PC-9 (cell line): ENCODE measurements at regions not wholly inside any gene's neighbourhood (a gene's known extent, or its start where the extent isn't known, plus 50 kb on each side); places are given as distances from the start of the nearest gene placed in this dataset.
A peak's percentile ranks its signal among the peaks of the same experiment; 100 is the strongest.

Source experiments
- BruUV-seq: library from RNA; stranded (reverse); fragments of 400-500 nt; replicated peaks from 2 replicates; lab custom pipeline; 2021; lab: Mats Ljungman, UMichigan
- CTCF ChIA-PET: fragments of 300-600 bp; sonication (Branson Sonifier 250); formaldehyde crosslinking; loops from one replicate; lab custom pipeline; 2022; ENCODE audit warnings: antibody characterized with exemption; lab: Charles Lee
- POLR2A ChIA-PET: fragments of 300-600 bp; sonication (Branson Sonifier 250); formaldehyde crosslinking; loops from one replicate; lab custom pipeline; 2022; ENCODE audit warnings: antibody characterized with exemption; ENCODE audit not compliant: unreplicated experiment; lab: Charles Lee
- DNase-seq, 2 experiments: peaks; one replicate each; pipeline versions ENCODE4 v3.0.0 to v3.0.0-alpha.2; 2015 to 2022; ENCODE audit warnings: mixed read lengths in 1 of 2
- H2AFZ ChIP-seq: fragments of 200-600 bp; sonication (generic); 2 replicates; pipeline ENCODE4 v1.8.1; 2017; ENCODE audit warnings: antibody characterized with exemption
- H3F3A ChIP-seq: fragments of 200-600 bp; sonication (generic); 2 replicates; pipeline ENCODE4 v1.8.1; 2017; ENCODE audit warnings: antibody characterized with exemption, mild to moderate bottlenecking, low read depth; ENCODE audit not compliant: insufficient read depth
- H3K27ac ChIP-seq: fragments of 200-600 bp; sonication (generic); 2 replicates; pipeline ENCODE4 v1.6.1; 2016; ENCODE audit warnings: mixed run types
- H3K27me3 ChIP-seq: fragments of 200-600 bp; sonication (generic); 2 replicates; pipeline ENCODE4 v1.6.1; 2016; ENCODE audit warnings: low read depth, mixed run types; ENCODE audit not compliant: insufficient read depth
- H3K36me3 ChIP-seq: fragments of 200-600 bp; sonication (generic); 2 replicates; pipeline ENCODE4 v1.6.1; 2016; ENCODE audit warnings: low read depth, mixed run types
- H3K4me1 ChIP-seq: fragments of 200-600 bp; sonication (generic); replicated peaks from 2 replicates; pipeline ENCODE4 v1.6.1; 2016; ENCODE audit warnings: mixed run types; ENCODE audit not compliant: insufficient read depth
- H3K4me2 ChIP-seq: fragments of 200-600 bp; sonication (generic); 2 replicates; pipeline ENCODE4 v1.6.1; 2017; ENCODE audit warnings: mixed run types
- H3K4me3 ChIP-seq: fragments of 200-600 bp; sonication (generic); 2 replicates; pipeline ENCODE4 v1.6.1; 2016; ENCODE audit warnings: mixed run types
- H3K79me2 ChIP-seq: fragments of 200-600 bp; sonication (generic); 2 replicates; pipeline ENCODE4 v1.6.1; 2017; ENCODE audit warnings: low read depth, mixed run types
- H3K9me2 ChIP-seq: fragments of 200-600 bp; sonication (generic); 2 replicates; pipeline ENCODE4 v1.8.1; 2017; ENCODE audit warnings: mild to moderate bottlenecking; ENCODE audit not compliant: insufficient read depth
- H3K9me3 ChIP-seq: fragments of 200-600 bp; sonication (generic); 2 replicates; pipeline ENCODE4 v1.8.1; 2016; ENCODE audit warnings: low read depth; ENCODE audit not compliant: insufficient read depth
- H4K20me1 ChIP-seq: fragments of 200-600 bp; sonication (generic); 2 replicates; pipeline ENCODE4 v1.8.1; 2017; ENCODE audit not compliant: insufficient read depth
- EZH2 ChIP-seq: fragments of 200-600 bp; sonication (generic); IDR thresholded peaks from 2 replicates; pipeline ENCODE4 v1.8.0; 2017; ENCODE audit warnings: antibody characterized with exemption, low read depth
- intact Hi-C: fragments of 100-400 bp; cut with micrococcal nuclease; formaldehyde crosslinking; loops from one replicate; pipeline ENCODE4 v1.10.0; 2022; ENCODE audit not compliant: unreplicated experiment
- TF ChIP-seq, protein P1 (sequence below): fragments of 200-600 bp; sonication (generic); conservative IDR thresholded peaks from 2 replicates; pipeline ENCODE4 v1.6.1; 2017; ENCODE audit warnings: mixed run types, antibody characterized with exemption, mild to moderate bottlenecking, moderate library complexity

DNA sequence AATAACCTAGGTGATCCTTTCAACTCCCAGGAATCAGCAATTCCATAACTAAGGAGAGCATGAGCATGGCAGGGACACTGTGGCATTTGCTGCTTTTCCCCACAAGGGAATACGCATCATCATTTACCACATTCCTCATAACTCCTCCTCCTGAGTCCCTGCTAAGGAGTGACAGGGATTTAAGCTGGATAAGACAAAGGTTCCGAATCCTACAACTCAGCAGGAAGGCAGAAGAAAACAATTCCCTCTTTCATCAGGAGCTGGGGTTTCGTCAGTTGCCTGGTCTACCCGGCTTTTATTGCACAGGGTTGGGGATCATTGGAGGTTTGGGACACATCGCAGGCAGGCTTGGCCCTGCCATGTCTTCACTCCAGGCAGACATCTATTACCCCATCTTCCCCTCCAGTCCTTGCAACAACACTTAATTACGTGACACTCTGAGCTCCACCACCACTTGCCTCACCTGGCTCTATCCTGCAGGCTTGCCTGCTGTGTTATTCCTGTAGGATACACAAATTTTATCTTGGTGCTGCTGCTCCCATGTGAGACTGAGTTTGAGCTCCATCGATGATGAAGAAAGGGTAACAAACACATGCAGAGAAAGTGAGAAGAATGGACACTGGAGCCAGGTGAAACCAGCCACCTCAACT lies 563.0 kb upstream of the KLF4 start:
- no peak overlapping the region for H3K27ac ChIP-seq
- no peaks in the 10 kb centered on the region for H3K9me3 ChIP-seq
- CTCF ChIA-PET = interaction anchor here (1.1 kb wide), 1 partner anchor 220 kb away, joined by 3 read pairs; no protein-coding TSS in a partner anchor
- H3K4me1 ChIP-seq = peaks cover 53% of the 10 kb centered on the region
- H3K27me3 ChIP-seq = no peaks in the 10 kb centered on the region
- intact Hi-C loops = loop anchor here (5.0 to 10.0 kb wide), 2 partner anchors 132 to 500 kb away; no protein-coding TSS in a partner anchor
- no peak overlapping the region for H3K4me2 ChIP-seq
- no peaks in the 10 kb centered on the region for H3K36me3 ChIP-seq
- no TSS peak for BruUV-seq
- no peak overlapping the region for H2AFZ ChIP-seq
- no peak for DNase-seq
- H3F3A ChIP-seq = peaks cover 41% of the 10 kb centered on the region
- H3K79me2 ChIP-seq = no peaks in the 10 kb centered on the region
- POLR2A ChIA-PET = no interaction called here
- TF ChIP-seq EZH2 = no peak
- TF ChIP-seq, protein P1, sequence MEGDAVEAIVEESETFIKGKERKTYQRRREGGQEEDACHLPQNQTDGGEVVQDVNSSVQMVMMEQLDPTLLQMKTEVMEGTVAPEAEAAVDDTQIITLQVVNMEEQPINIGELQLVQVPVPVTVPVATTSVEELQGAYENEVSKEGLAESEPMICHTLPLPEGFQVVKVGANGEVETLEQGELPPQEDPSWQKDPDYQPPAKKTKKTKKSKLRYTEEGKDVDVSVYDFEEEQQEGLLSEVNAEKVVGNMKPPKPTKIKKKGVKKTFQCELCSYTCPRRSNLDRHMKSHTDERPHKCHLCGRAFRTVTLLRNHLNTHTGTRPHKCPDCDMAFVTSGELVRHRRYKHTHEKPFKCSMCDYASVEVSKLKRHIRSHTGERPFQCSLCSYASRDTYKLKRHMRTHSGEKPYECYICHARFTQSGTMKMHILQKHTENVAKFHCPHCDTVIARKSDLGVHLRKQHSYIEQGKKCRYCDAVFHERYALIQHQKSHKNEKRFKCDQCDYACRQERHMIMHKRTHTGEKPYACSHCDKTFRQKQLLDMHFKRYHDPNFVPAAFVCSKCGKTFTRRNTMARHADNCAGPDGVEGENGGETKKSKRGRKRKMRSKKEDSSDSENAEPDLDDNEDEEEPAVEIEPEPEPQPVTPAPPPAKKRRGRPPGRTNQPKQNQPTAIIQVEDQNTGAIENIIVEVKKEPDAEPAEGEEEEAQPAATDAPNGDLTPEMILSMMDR = no peak
- H3K9me2 ChIP-seq = no peaks in the 10 kb centered on the region
- no peak overlapping the region for H3K4me3 ChIP-seq
- no peaks in the 10 kb centered on the region for H4K20me1 ChIP-seq

DNA sequence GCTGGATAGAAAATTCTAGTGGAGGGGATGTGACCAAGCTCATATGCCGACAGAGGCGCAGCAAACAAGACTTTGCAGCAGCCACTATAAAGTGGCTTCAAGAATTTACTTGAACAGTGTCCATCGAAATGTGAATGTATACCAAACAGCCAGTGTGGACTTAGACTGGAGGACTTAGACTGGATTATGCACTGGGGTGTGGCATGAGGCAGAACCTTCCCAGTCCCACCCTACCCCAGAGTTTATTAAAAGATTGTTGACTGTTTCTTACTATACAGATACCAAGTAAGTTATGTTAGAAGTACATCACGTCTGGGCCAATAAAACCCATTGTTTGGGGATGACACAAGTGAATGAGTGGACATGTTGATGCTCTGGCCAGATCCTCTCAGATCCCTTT lies 561.3 kb upstream of the KLF4 start:
- BruUV-seq = no TSS peak
- Histone ChIP-seq H3K4me1 (peaks cover 37% of the 10 kb centered on the region), H3K9me2 (no peaks in the 10 kb centered on the region), H3K27me3 (no peaks in the 10 kb centered on the region), H3K36me3 (no peaks in the 10 kb centered on the region), H3K79me2 (no peaks in the 10 kb centered on the region), H3K4me3 (no peak overlapping the region), H3K9me3 (no peaks in the 10 kb centered on the region), H2AFZ (no peak overlapping the region), H4K20me1 (no peaks in the 10 kb centered on the region), H3K27ac (no peak overlapping the region), H3K4me2 (no peak overlapping the region), H3F3A (peaks cover 25% of the 10 kb centered on the region)
- POLR2A ChIA-PET = no interaction called here
- DNase-seq = no peak
- CTCF ChIA-PET = no interaction called here
- no peak for TF ChIP-seq EZH2
- TF ChIP-seq, protein P1 = no peak
- intact Hi-C loops = loop anchor here (5.0 to 10.0 kb wide), 2 partner anchors 134 to 501 kb away; no protein-coding TSS in a partner anchor

DNA sequence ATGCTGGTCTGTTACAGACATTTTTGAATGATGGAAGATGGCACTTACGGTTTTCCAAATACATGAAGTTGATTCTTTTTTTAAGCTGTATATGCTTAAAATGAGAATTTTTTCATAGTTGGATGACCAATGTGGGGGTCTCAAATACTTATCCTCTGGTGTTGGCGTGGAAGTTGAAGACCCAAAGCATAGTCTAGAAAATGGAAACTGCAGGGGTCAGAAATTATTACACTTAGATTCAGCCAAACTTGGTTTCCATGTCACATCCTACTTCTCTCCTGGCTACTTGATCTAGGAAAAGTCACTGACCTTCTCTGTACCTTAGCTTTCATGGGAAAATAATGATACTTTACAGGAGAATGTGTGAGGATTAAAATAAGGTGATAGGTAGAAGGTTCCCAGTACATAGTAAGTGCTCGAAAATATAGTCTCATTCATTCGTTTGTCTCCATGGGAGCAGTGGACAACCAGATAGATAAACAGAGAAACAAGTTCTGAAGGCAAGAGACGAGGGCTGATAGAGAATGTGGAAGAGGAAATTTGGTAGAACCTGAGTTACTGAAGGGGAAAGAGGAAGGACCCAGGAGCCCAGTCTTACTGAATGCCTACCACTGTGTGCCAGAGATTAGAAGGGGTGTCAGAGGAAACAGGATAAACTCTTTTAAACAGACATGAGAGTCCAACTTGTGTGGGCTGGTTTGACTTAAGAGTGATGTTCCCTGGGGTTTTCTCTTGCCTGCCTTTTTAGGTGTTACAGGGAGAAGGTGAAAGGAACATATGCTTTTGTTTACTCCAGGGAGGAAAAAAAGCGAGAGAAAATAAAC lies 560.3 kb upstream of the KLF4 start:
- Histone ChIP-seq H3K4me3 (no peak overlapping the region; the same call in 1 of the 2 replicates), H3K4me2 (peak overlapping the region; percentile 46), H3K4me1 (peaks cover 29% of the 10 kb centered on the region), H3K79me2 (no peaks in the 10 kb centered on the region), H3F3A (peaks cover 21% of the 10 kb centered on the region), H3K36me3 (no peaks in the 10 kb centered on the region), H2AFZ (no peak overlapping the region), H3K27ac (peak overlapping the region; percentile 100), H3K27me3 (no peaks in the 10 kb centered on the region), H3K9me2 (no peaks in the 10 kb centered on the region), H3K9me3 (no peaks in the 10 kb centered on the region), H4K20me1 (no peaks in the 10 kb centered on the region)
- no peak for DNase-seq
- TF ChIP-seq, protein P1 = no peak
- no peak for TF ChIP-seq EZH2
- BruUV-seq = TSS peak; percentile 50
- ChIA-PET POLR2A (interaction anchor here (0.5 to 0.6 kb wide), 3 partner anchors 76 to 713 kb away, joined by 3 read pairs; no protein-coding TSS in a partner anchor), CTCF (no interaction called here)
- intact Hi-C loops = loop anchor here (2.0 to 10.0 kb wide), 5 partner anchors 135 to 561 kb away; partner anchors contain the start of gene KLF4
